ENCODE measurements at regions not wholly inside any gene's neighbourhood (a gene's known extent, or its start where the extent isn't known, plus 50 kb on each side); places are given as distances from the start of the nearest gene placed in this dataset.

- no peak for TF ChIP-seq EZH2 (IDR thresholded peaks at IDR 0.05)
- no peak for TF ChIP-seq POLR2AphosphoS5 (IDR thresholded peaks at IDR 0.05; ENCODE audit: borderline replicate concordance, low read depth, low read length)
- TF ChIP-seq FOXP2 (optimal IDR thresholded peaks at IDR 0.05; ENCODE audit: control extremely low read depth, extremely low read length, insufficient read depth), result no peak
Measured at GRCh38 chr21:24658026-24658425, 949.3 kb downstream of the MRPL39 start.

Measured in SK-N-MC (cell line).